ENCODE measurements at regions not wholly inside any gene's neighbourhood (a gene's known extent, or its start where the extent isn't known, plus 50 kb on each side); places are given as distances from the start of the nearest gene placed in this dataset.
"Not testable (repeated sequence)": the region's sequence is repeated elsewhere in the genome, so short reads cannot be mapped to it uniquely, and the experiment has no call there.

DNA sequence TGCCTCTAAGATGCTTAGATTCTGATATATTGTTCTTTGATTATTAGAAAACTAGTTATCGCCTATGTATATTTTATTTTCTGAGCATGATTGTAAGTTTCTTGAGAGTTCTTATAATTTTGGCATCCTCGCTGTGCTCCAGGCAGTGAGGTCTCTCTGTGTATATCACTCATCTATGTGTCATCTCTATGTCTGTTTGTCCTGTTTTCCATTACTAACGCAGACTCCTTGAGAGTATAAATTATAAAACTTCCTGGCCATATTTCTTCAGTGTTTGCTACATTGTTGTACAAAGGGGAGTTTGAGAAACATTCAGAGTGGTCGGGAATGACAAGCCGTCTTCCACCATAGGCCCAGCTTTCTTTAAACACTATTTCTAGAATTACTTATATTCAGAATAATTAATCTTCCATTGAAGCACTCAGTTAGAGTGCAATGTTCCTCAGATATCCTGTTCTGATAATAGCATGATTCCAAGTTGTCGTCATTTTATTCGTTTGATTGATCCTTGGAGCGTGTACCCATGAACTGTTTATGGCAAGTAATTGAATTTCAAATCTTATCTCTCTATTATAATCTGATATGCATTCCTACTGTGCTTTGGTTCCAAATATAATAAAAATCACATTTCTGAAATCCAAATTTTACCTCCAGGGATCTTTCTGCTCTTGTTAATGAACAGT, 206.6 kb downstream of the BAMBI start:
- DNase-seq (ENCODE audit: low spot score): no peak

DNA sequence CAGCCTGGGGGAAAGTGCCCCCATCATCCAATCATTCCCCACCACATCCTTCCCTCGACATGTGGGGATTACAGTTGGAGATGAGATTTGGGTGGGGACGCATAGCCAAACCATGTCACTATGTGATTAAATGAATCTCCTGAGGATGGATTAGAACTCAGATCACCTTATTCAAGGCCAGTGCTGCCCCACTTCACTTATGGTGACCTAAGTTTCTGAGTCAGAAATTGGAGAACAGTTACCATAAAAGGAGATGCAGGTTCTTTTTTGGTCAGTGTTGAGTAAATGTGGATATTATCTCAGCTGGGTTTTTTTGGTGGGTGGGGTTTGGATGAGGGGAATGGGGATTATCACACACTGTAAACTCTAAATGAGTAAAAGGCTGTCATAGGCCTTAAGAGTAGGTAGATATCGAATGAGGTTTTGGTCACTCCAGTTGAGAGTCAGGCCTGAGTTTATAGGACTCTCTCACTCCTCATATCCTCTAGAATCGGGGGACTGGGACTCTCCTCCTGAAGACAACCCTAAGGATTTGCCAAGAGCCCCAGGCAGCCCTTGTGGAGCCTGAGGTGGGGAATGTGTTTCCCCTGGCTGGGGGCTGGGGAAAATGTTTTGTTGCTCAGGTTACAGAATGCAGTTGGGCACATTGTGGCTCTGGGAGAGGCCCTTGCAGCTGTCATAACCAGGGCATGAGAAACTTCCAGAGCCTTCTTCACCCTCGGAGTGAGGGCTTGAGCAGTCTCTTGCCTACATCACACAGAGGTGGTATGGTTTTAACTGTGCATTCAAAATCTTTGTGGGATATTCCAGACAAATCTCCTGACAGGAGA, 213.0 kb downstream of the BAMBI start:
- no peak for DNase-seq (ENCODE audit: low spot score)
- TF ChIP-seq, protein P1, sequence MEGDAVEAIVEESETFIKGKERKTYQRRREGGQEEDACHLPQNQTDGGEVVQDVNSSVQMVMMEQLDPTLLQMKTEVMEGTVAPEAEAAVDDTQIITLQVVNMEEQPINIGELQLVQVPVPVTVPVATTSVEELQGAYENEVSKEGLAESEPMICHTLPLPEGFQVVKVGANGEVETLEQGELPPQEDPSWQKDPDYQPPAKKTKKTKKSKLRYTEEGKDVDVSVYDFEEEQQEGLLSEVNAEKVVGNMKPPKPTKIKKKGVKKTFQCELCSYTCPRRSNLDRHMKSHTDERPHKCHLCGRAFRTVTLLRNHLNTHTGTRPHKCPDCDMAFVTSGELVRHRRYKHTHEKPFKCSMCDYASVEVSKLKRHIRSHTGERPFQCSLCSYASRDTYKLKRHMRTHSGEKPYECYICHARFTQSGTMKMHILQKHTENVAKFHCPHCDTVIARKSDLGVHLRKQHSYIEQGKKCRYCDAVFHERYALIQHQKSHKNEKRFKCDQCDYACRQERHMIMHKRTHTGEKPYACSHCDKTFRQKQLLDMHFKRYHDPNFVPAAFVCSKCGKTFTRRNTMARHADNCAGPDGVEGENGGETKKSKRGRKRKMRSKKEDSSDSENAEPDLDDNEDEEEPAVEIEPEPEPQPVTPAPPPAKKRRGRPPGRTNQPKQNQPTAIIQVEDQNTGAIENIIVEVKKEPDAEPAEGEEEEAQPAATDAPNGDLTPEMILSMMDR (IDR thresholded peaks at IDR 0.05; ENCODE audit: extremely low read depth, missing control alignments): no peak

More for the DNA sequence above, 206.6 kb downstream of the BAMBI start:
- TF ChIP-seq, protein P1 (IDR thresholded peaks at IDR 0.05; ENCODE audit: extremely low read depth, missing control alignments): no peak

DNA sequence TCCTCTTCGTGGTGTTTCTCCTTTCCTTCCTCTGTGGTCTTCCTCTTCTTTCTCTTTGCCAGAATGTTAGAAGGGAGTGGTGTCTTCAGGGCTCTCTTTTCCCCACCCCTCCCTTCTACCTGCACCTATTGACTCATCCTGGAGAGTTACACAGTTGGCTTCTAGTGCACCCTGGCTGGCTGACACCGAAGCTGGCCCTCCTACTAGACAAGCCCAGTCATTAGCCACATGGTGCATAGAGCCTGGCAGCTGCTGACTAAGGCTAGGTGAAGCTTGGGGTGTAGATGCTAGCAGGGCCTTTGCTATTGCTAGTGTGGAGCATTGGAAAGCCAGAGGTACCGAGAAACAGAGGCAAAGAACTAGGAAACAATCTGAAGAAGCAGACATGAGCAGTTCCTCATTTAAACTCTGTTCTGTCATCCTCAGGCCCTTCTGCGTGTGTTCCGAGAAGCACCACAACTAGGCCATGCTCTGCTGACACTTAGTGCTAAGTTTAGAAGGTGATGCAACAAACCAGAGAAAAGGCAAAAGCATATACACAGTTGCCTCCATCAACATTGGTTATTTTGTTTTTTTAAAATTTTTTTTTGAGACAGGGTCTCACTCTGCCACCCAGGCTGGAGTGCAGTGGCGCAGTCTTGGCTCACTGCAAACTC, 213.9 kb downstream of the BAMBI start:
- TF ChIP-seq, protein P1 (IDR thresholded peaks at IDR 0.05; ENCODE audit: extremely low read depth, missing control alignments): no peak
- DNase-seq (ENCODE audit: low spot score): no peak

DNA sequence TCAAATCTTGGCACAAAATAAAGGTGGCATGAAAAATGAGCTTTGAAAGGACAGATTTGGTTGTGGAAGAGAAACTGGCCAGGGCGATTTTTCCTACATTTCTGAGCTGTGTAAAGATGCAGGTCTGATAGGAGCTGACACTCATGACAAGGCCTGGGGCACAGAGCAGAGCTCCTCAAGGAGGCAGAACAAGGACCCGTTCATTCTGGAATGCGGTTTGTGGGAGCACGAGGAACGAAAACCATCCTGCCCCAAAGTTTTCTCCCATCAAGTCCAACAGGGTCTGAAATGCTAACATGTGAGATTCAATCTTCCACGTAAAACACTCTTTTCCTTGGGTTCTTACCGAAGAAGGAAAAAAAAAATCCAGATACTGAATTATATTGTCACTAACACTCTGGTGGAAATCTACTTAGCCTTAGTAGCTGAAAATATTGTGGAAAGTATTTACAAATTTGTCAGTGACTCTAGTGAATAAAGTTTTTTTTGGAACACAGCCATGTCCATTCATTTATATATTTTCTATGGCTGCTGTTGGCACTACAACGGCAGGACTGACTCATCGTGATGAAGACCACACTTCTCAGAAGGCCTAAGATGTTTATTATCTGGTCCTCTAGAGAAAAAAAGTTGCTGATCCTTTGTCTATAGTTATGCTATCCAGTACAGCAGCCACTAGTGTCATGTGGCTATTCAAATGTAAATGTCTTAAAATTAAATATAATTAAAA, 215.7 kb downstream of the BAMBI start:
- TF ChIP-seq, protein P1 (IDR thresholded peaks at IDR 0.05; ENCODE audit: extremely low read depth, missing control alignments): no peak
- no peak for DNase-seq (ENCODE audit: low spot score)

DNA sequence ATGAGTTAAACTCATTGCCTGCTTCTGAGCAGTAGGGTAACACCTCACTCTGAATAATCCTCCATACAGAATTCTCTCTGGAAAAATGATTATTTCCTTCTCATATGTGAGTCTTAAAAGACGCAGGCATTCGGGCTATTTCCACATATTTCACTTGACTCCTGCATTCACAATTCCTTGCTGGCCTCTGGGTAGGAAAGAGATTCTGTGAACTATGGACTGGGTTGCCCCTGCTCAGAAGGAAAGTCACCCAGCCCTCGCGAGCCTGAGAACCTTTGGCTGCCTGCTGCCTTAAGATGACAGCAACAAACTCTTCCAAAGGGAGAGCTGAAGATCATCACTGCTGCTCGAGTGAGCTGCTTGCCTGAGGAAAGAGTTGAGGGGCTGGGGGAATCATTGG, 216.8 kb downstream of the BAMBI start:
- TF ChIP-seq, protein P1 (IDR thresholded peaks at IDR 0.05; ENCODE audit: extremely low read depth, missing control alignments): no peak
- no peak for DNase-seq (ENCODE audit: low spot score)

DNA sequence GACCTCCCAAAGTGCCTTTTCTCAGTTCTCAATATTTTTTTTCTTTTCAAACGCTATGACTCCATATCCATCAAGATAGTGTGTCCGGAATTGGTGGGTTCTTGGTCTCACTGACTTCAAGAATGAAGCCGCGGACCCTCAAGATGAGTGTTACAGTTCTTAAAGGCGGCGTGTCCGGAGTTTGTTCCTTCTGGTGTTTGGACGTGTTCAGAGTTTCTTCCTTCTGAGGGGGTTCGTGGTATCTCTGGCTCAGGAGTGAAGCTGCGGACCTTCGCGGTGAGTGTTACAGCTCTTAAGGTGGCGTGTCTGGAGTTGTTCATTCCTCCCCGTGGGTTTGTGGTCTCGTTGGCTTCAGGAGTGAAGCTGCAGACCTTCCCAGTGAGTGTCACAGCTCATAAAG, 218.3 kb downstream of the BAMBI start:
- not testable (repeated sequence) for DNase-seq (ENCODE audit: low spot score)

DNA sequence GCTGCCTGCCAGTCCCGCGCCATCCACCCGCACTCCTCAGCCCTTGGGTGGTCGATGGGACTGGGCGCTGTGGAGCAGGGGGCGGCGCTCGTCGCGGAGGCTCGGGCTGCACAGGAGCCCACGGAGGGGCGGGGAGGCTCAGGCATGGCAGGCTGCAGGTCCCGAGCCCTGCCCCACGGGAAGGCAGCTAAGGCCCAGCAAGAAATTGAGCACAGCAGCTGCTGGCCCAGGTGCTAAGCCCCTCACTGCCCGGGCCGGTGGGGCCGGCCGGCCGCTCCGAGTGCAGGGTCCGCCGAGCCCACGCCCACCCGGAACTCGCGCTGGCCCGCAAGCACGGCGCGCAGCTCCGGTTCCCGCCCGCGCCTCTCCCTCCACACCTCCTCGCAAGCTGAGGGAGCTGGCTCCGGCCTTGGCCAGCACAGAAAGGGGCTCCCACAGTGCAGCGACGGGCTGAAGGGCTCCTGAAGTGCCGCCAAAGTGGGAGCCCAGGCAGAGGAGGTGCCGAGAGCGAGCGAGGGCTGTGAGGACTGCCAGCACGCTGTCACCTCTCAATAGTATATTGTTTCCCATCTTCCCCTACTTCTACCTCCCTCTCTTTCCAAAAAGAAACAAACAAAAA, 219.6 kb downstream of the BAMBI start:
- not testable (repeated sequence) for DNase-seq (ENCODE audit: low spot score)
